Astrocyte of the cerebellum (primary cell): ENCODE measurements at regions not wholly inside any gene's neighbourhood (a gene's known extent, or its start where the extent isn't known, plus 50 kb on each side); places are given as distances from the start of the nearest gene placed in this dataset.

Experiments used
- DNase-seq: peaks from one replicate; pipeline ENCODE4 v3.0.0-alpha.2; 2011; ENCODE audit warnings: low read depth
- H3K4me3 ChIP-seq: 2 replicates; pipeline ENCODE4 v1.5.1; 2011; ENCODE audit warnings: mild to moderate bottlenecking, low read depth, low read length, moderate library complexity
- CTCF ChIP-seq: IDR thresholded peaks from 2 replicates; pipeline ENCODE4 v1.5.1; 2012; ENCODE audit warnings: low read length, low read depth, moderate library complexity, mild to moderate bottlenecking; ENCODE audit errors: missing control alignments
- in situ Hi-C: cut with HindIII; loops from 2 replicates; pipeline ENCODE4 v1.10.0; 2017; ENCODE audit warnings: low sequenced_read_pairs

GRCh38 chr11:129655247-129655832 is 160.3 kb upstream of the TMEM45B start:
- in situ Hi-C loops, result no loop called here
- no peak for TF ChIP-seq CTCF
- DNase-seq, result no peak
- no peak overlapping the region for H3K4me3 ChIP-seq

DNA sequence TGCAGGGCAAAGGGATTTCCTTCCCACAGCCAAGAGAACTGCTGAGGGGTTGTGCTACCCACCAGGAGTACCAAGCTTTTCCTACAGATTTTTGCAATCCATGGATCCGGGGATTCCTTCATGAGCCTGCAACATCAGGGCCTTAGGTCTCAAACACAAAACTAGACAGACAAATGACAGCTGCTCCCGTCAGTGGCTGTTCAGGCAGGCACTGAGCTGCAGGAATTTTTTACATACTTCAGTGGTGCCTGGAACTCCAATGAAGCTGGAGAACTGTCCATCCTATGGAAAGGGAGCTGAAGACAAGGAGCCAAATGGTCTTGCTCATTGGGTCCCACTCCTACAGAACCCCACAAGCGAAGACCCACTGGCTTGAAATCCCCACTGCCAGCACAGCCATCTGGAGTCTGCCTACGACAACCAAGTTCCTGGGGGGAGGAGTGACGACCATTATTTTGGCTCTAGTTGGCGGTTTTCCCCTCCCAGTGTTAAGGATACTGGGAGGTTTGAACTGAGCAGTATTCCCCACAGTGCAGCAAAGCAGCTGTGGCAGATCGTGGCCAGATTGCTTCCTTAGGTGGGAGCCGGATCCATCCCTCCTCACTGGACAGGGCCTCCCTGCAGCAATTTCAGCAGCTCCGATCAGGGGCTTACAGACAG is 157.7 kb upstream of the TMEM45B start:
- in situ Hi-C loops, result no loop called here
- H3K4me3 ChIP-seq, result no peak overlapping the region
- no peak for DNase-seq
- no peak for TF ChIP-seq CTCF

GRCh38 chr11:129658526-129658867 is 157.2 kb upstream of the TMEM45B start:
- in situ Hi-C loops, result no loop called here
- TF ChIP-seq CTCF, result no peak
- no peak for DNase-seq
- no peak overlapping the region for H3K4me3 ChIP-seq

DNA sequence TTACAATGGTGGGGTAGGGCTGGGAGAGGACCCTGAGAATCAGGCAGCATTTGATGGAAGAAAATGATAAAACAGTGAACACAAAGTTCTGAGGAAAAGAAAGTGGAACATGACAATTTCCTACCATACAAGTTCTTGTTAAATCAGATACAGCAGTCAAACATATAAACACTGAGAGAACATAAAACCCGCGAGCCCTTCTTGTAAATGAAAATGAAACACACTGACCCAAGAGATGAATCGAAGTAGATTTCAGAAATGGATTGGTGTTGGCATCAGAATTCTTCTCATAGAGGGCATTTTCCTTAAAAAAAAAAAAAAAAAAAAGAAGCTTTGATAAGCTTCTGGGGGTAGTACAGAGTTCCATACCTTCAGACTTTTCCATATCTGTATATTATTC is 134.7 kb upstream of the TMEM45B start:
- no peak overlapping the region for H3K4me3 ChIP-seq
- in situ Hi-C loops, result no loop called here
- no peak for TF ChIP-seq CTCF
- DNase-seq, result no peak

GRCh38 chr11:129681344-129682114 is 134.1 kb upstream of the TMEM45B start:
- H3K4me3 ChIP-seq, result no peak overlapping the region
- TF ChIP-seq CTCF, result no peak
- DNase-seq, result no peak
- in situ Hi-C loops, result no loop called here

GRCh38 chr11:129686269-129686668 is 129.4 kb upstream of the TMEM45B start:
- no peak overlapping the region for H3K4me3 ChIP-seq
- no peak for TF ChIP-seq CTCF
- in situ Hi-C loops, result no loop called here
- no peak for DNase-seq
